GM12878 (cell line): ENCODE measurements at regions not wholly inside any gene's neighbourhood (a gene's known extent, or its start where the extent isn't known, plus 50 kb on each side); places are given as distances from the start of the nearest gene placed in this dataset.

Experiments
- ATAC-seq: fragments of 200-7000 bp; cut with Tn5 transposase; 3 replicates; pipeline ENCODE4 v1.9.1; 2020; ENCODE audit warnings: mild to moderate bottlenecking, moderate library complexity
- BruUV-seq: library from RNA; stranded (reverse); fragments of 400-500 nt; replicated peaks from 2 replicates; lab custom pipeline; 2021; lab: Mats Ljungman, UMichigan
- CTCF ChIA-PET: fragments of 300-600 bp; sonication (Branson Sonifier 250); formaldehyde crosslinking; extraction: SDS; loops from one replicate; lab custom pipeline; 2021; ENCODE audit warnings: inconsistent platforms; lab: Yijun Ruan, JAX
- POLR2A ChIA-PET: fragments of 350-600 bp; formaldehyde crosslinking; extraction: SDS; loops from one replicate; lab custom pipeline; 2021; ENCODE audit warnings: inconsistent platforms; lab: Charles Lee
- RAD21 ChIA-PET: fragments of 300-600 bp; sonication (Branson Sonifier 250); formaldehyde crosslinking; loops from one replicate; lab custom pipeline; 2023; ENCODE audit warnings: antibody characterized with exemption; ENCODE audit not compliant: unreplicated experiment; lab: Charles Lee
- SMC1A ChIA-PET: fragments of 300-600 bp; sonication (Branson Sonifier 250); formaldehyde crosslinking; loops from one replicate; lab custom pipeline; 2023; ENCODE audit not compliant: unreplicated experiment, uncharacterized antibody; lab: Charles Lee
- DNase-seq: peaks from one replicate; pipeline ENCODE4 v3.0.0-alpha.2; 2011; ENCODE audit warnings: low read depth, low spot score
- FAIRE-seq: peaks from 3 replicates; lab custom pipeline; 2011; peaks lifted over from hg19 to GRCh38; lab: Jason Lieb, UNC
- H2AFZ ChIP-seq: 2 replicates; pipeline ENCODE4 v1.6.0; 2011; ENCODE audit warnings: low read depth, low read length, control low read depth; ENCODE audit not compliant: control insufficient read depth
- H3K27ac ChIP-seq: 2 replicates; pipeline ENCODE4 v1.5.1; 2011; ENCODE audit warnings: control low read depth; ENCODE audit not compliant: control insufficient read depth, insufficient read depth
- H3K27me3 ChIP-seq, 2 experiments: replicated peaks in 1 of 2; 2 replicates each; pipeline versions ENCODE4 v1.6.0 to v1.6.1; 2011; ENCODE audit warnings: low read length in 1 of 2; ENCODE audit not compliant: control insufficient read depth in 2 of 2, insufficient read depth in 2 of 2
- H3K36me3 ChIP-seq, 2 experiments: 2 replicates each; pipeline ENCODE4 v1.5.1; 2011; ENCODE audit warnings: low read length in 1 of 2; ENCODE audit not compliant: control insufficient read depth in 2 of 2, insufficient read depth in 2 of 2
- H3K4me1 ChIP-seq: 2 replicates; pipeline ENCODE4 v1.6.1; 2011; ENCODE audit warnings: mild to moderate bottlenecking, low read length, moderate library complexity, mixed read lengths; ENCODE audit not compliant: control insufficient read depth, insufficient read depth
- H3K4me2 ChIP-seq: 2 replicates; pipeline ENCODE4 v1.6.0; 2011; ENCODE audit warnings: control low read depth; ENCODE audit not compliant: control insufficient read depth, insufficient read depth
- H3K4me3 ChIP-seq: fragments of 200-600 bp; sonication (generic); 2 replicates; pipeline ENCODE4 v1.5.1; 2016
- H3K79me2 ChIP-seq: 2 replicates; pipeline ENCODE4 v1.6.0; 2011; ENCODE audit warnings: low read length; ENCODE audit not compliant: control insufficient read depth, insufficient read depth
- H3K9ac ChIP-seq: 2 replicates; pipeline ENCODE4 v1.8.0; 2011; ENCODE audit warnings: low read length, control low read depth, mixed read lengths; ENCODE audit not compliant: control insufficient read depth, insufficient read depth
- H3K9me3 ChIP-seq: replicated peaks from 3 replicates; pipeline ENCODE4 v1.5.1; 2011; ENCODE audit warnings: mild to moderate bottlenecking, low read length; ENCODE audit not compliant: control insufficient read depth, insufficient read depth
- H4K20me1 ChIP-seq: 2 replicates; pipeline ENCODE4 v1.6.0; 2011; ENCODE audit not compliant: control insufficient read depth, insufficient read depth
- BRCA1 ChIP-seq: IDR thresholded peaks from 2 replicates; pipeline ENCODE4 v1.6.1; 2011; ENCODE audit warnings: low read depth, low read length, improper control_type of control experiment
- CBX5 ChIP-seq: sonication (generic); IDR thresholded peaks from 2 replicates; pipeline ENCODE4 v1.6.1; 2016; ENCODE audit warnings: low read depth, moderate library complexity, mild to moderate bottlenecking, inconsistent platforms
- ESRRA ChIP-seq: IDR thresholded peaks from 2 replicates; pipeline ENCODE4 v1.6.1; 2012; ENCODE audit warnings: mild to moderate bottlenecking, low read length, improper control_type of control experiment
- IKZF1 ChIP-seq: fragments of 450-650 bp; conservative IDR thresholded peaks from 2 replicates; pipeline ENCODE4 v1.6.1; 2017; ENCODE audit warnings: antibody characterized with exemption, mild to moderate bottlenecking
- NFXL1 ChIP-seq: fragments of 450-650 bp; IDR thresholded peaks from 2 replicates; pipeline ENCODE4 v1.6.1; 2017; ENCODE audit warnings: antibody characterized with exemption, mild to moderate bottlenecking, borderline replicate concordance
- NR2C2 ChIP-seq: IDR thresholded peaks from 2 replicates; pipeline ENCODE4 v1.6.1; 2011; ENCODE audit warnings: borderline replicate concordance, low read depth; ENCODE audit not compliant: control insufficient read depth, insufficient read length
- NRF1 ChIP-seq: conservative IDR thresholded peaks from 2 replicates; pipeline ENCODE4 v1.6.1; 2011; ENCODE audit warnings: mild to moderate bottlenecking, low read depth, low read length, improper control_type of control experiment
- SIX5 ChIP-seq: IDR thresholded peaks from 2 replicates; pipeline ENCODE4 v1.6.1; 2011; ENCODE audit warnings: mild to moderate bottlenecking, low read depth, low read length, moderate library complexity; ENCODE audit not compliant: severe bottlenecking
- SPI1 ChIP-seq: IDR thresholded peaks from 2 replicates; pipeline ENCODE4 v1.6.1; 2011; ENCODE audit warnings: low read depth, mild to moderate bottlenecking, low read length, moderate library complexity, borderline replicate concordance; ENCODE audit not compliant: insufficient read depth
- SREBF1 ChIP-seq: IDR thresholded peaks from 2 replicates; pipeline ENCODE4 v1.6.1; 2012; ENCODE audit warnings: mild to moderate bottlenecking, low read length
- YBX1 ChIP-seq: fragments of 450-650 bp; IDR thresholded peaks from 2 replicates; pipeline ENCODE4 v1.6.1; 2016; ENCODE audit warnings: antibody characterized with exemption
- ZNF622 ChIP-seq: fragments of 450-650 bp; IDR thresholded peaks from 2 replicates; pipeline ENCODE4 v1.6.1; 2017; ENCODE audit warnings: mild to moderate bottlenecking, inconsistent platforms
- WGBS: methylation state at CpG from one replicate; pipeline ENCODE4 v1.1.6; 2016; ENCODE audit warnings: low lambda C conversion rate; ENCODE audit not compliant: insufficient replicate concordance, insufficient coverage; ENCODE audit errors: missing lambda C conversion rate; 5-methylcytosine and 5-hydroxymethylcytosine counted together
- in situ Hi-C: fragments of 300-500 bp; cut with MboI; formaldehyde crosslinking; loops from 9 replicates; pipeline ENCODE4 v1.14.3; 2018; ENCODE audit warnings: mixed read lengths
- intact Hi-C: fragments of 100-400 bp; cut with micrococcal nuclease; formaldehyde crosslinking; loops from one replicate; pipeline ENCODE4 v1.14.2; 2022; ENCODE audit not compliant: unreplicated experiment
- TF ChIP-seq, protein P1 (sequence below): fragments of 450-650 bp; IDR thresholded peaks from 2 replicates; pipeline ENCODE4 v1.6.1; 2017; ENCODE audit warnings: mild to moderate bottlenecking, moderate library complexity
- TF ChIP-seq, protein P2 (sequence below): fragments of 450-650 bp; IDR thresholded peaks from 2 replicates; pipeline ENCODE4 v1.6.1; 2018; ENCODE audit warnings: borderline replicate concordance, mild to moderate bottlenecking; ENCODE audit not compliant: partially characterized antibody
- TF ChIP-seq, protein P3 (sequence below): fragments of 450-650 bp; conservative IDR thresholded peaks from 2 replicates; pipeline ENCODE4 v1.6.1; 2017; ENCODE audit warnings: mild to moderate bottlenecking, moderate library complexity

- SMC1A ChIA-PET = interaction anchor here (1.2 kb wide), 1 partner anchor 10 kb away, joined by 3 read pairs; no protein-coding TSS in a partner anchor
- POLR2A ChIA-PET = no interaction called here
- H2AFZ ChIP-seq = no peak overlapping the region
- no peak overlapping the region for H3K4me3 ChIP-seq
- no peaks in the 10 kb centered on the region for H3K36me3 ChIP-seq
- no peak overlapping the region for H3K9ac ChIP-seq
- H3K79me2 ChIP-seq = no peaks in the 10 kb centered on the region
- H3K4me2 ChIP-seq = no peak overlapping the region
- CTCF ChIA-PET = no interaction called here
- H4K20me1 ChIP-seq = no peaks in the 10 kb centered on the region
- in situ Hi-C loops = no loop called here
- TF ChIP-seq NR2C2 (no peak), SPI1 (no peak), BRCA1 (no peak), CBX5 (no peak), YBX1 (no peak), SREBF1 (no peak), ESRRA (no peak), NRF1 (no peak), NFXL1 (no peak), ZNF622 (no peak), SIX5 (no peak), IKZF1 (no peak)
- TF ChIP-seq, protein P1, sequence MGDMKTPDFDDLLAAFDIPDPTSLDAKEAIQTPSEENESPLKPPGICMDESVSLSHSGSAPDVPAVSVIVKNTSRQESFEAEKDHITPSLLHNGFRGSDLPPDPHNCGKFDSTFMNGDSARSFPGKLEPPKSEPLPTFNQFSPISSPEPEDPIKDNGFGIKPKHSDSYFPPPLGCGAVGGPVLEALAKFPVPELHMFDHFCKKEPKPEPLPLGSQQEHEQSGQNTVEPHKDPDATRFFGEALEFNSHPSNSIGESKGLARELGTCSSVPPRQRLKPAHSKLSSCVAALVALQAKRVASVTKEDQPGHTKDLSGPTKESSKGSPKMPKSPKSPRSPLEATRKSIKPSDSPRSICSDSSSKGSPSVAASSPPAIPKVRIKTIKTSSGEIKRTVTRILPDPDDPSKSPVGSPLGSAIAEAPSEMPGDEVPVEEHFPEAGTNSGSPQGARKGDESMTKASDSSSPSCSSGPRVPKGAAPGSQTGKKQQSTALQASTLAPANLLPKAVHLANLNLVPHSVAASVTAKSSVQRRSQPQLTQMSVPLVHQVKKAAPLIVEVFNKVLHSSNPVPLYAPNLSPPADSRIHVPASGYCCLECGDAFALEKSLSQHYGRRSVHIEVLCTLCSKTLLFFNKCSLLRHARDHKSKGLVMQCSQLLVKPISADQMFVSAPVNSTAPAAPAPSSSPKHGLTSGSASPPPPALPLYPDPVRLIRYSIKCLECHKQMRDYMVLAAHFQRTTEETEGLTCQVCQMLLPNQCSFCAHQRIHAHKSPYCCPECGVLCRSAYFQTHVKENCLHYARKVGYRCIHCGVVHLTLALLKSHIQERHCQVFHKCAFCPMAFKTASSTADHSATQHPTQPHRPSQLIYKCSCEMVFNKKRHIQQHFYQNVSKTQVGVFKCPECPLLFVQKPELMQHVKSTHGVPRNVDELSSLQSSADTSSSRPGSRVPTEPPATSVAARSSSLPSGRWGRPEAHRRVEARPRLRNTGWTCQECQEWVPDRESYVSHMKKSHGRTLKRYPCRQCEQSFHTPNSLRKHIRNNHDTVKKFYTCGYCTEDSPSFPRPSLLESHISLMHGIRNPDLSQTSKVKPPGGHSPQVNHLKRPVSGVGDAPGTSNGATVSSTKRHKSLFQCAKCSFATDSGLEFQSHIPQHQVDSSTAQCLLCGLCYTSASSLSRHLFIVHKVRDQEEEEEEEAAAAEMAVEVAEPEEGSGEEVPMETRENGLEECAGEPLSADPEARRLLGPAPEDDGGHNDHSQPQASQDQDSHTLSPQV = no peak
- TF ChIP-seq, protein P2, sequence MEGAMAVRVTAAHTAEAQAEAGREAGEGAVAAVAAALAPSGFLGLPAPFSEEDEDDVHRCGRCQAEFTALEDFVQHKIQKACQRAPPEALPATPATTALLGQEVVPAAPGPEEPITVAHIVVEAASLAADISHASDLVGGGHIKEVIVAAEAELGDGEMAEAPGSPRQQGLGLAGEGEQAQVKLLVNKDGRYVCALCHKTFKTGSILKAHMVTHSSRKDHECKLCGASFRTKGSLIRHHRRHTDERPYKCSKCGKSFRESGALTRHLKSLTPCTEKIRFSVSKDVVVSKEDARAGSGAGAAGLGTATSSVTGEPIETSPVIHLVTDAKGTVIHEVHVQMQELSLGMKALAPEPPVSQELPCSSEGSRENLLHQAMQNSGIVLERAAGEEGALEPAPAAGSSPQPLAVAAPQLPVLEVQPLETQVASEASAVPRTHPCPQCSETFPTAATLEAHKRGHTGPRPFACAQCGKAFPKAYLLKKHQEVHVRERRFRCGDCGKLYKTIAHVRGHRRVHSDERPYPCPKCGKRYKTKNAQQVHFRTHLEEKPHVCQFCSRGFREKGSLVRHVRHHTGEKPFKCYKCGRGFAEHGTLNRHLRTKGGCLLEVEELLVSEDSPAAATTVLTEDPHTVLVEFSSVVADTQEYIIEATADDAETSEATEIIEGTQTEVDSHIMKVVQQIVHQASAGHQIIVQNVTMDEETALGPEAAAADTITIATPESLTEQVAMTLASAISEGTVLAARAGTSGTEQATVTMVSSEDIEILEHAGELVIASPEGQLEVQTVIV = no peak
- TF ChIP-seq, protein P3, sequence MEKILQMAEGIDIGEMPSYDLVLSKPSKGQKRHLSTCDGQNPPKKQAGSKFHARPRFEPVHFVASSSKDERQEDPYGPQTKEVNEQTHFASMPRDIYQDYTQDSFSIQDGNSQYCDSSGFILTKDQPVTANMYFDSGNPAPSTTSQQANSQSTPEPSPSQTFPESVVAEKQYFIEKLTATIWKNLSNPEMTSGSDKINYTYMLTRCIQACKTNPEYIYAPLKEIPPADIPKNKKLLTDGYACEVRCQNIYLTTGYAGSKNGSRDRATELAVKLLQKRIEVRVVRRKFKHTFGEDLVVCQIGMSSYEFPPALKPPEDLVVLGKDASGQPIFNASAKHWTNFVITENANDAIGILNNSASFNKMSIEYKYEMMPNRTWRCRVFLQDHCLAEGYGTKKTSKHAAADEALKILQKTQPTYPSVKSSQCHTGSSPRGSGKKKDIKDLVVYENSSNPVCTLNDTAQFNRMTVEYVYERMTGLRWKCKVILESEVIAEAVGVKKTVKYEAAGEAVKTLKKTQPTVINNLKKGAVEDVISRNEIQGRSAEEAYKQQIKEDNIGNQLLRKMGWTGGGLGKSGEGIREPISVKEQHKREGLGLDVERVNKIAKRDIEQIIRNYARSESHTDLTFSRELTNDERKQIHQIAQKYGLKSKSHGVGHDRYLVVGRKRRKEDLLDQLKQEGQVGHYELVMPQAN = no peak
- intact Hi-C loops = no loop called here
- no peak for DNase-seq
- H3K27ac ChIP-seq = no peak overlapping the region
- no peaks in the 10 kb centered on the region for H3K4me1 ChIP-seq
- no peak for FAIRE-seq
- 18% methylated on average over 4 of the region's 4 CpGs for WGBS
- H3K27me3 ChIP-seq = no peaks in the 10 kb centered on the region
- H3K9me3 ChIP-seq = no peaks in the 10 kb centered on the region
- RAD21 ChIA-PET = no interaction called here
- no TSS peak for BruUV-seq
- ATAC-seq = no peak
Observed at GRCh38 chr18:43442131-43442530, 164.8 kb upstream of the SYT4 start.
